ENCODE measurements at regions not wholly inside any gene's neighbourhood (a gene's known extent, or its start where the extent isn't known, plus 50 kb on each side); places are given as distances from the start of the nearest gene placed in this dataset.

DNA sequence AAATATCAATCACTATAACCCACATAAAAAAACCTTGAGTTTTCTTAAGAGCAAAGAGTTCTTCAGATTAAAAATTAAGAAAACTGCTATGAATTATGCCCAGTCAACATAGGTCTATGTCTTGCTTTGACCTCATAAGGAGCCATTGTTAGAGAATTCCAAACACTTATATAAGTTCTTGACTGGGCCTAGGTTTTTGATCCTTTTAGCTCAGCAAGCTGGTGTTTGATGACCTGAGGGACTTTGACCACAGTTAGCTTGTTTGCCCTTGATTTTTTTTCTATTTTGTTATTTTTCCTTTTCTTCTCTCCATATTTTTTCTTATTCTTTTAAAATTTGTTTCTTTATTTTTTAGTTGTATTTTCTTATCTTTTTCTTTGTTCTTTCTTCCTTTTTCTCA lies 122.3 kb downstream of the RHOU start:
- intact Hi-C loops (cut with DNase I), result no loop called here
- Histone ChIP-seq H3K4me3 (no peak overlapping the region), H3K4me1 (replicated peaks in 1 of 2) (peaks cover 0 to 5% of the 10 kb centered on the region in 2 donors), H3K27me3 (no peaks in the 10 kb centered on the region), H3K27ac (no peak overlapping the region), H3K36me3 (replicated peaks in 1 of 2) (no peaks in the 10 kb centered on the region), H3K9me3 (replicated peaks in 1 of 3) (no peaks in the 10 kb centered on the region)
- TF ChIP-seq POLR2A (IDR thresholded peaks at IDR 0.05), result no peak
- TF ChIP-seq, protein P1, sequence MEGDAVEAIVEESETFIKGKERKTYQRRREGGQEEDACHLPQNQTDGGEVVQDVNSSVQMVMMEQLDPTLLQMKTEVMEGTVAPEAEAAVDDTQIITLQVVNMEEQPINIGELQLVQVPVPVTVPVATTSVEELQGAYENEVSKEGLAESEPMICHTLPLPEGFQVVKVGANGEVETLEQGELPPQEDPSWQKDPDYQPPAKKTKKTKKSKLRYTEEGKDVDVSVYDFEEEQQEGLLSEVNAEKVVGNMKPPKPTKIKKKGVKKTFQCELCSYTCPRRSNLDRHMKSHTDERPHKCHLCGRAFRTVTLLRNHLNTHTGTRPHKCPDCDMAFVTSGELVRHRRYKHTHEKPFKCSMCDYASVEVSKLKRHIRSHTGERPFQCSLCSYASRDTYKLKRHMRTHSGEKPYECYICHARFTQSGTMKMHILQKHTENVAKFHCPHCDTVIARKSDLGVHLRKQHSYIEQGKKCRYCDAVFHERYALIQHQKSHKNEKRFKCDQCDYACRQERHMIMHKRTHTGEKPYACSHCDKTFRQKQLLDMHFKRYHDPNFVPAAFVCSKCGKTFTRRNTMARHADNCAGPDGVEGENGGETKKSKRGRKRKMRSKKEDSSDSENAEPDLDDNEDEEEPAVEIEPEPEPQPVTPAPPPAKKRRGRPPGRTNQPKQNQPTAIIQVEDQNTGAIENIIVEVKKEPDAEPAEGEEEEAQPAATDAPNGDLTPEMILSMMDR (IDR thresholded peaks at IDR 0.05), result no peak
- DNase-seq, result no peak

DNA sequence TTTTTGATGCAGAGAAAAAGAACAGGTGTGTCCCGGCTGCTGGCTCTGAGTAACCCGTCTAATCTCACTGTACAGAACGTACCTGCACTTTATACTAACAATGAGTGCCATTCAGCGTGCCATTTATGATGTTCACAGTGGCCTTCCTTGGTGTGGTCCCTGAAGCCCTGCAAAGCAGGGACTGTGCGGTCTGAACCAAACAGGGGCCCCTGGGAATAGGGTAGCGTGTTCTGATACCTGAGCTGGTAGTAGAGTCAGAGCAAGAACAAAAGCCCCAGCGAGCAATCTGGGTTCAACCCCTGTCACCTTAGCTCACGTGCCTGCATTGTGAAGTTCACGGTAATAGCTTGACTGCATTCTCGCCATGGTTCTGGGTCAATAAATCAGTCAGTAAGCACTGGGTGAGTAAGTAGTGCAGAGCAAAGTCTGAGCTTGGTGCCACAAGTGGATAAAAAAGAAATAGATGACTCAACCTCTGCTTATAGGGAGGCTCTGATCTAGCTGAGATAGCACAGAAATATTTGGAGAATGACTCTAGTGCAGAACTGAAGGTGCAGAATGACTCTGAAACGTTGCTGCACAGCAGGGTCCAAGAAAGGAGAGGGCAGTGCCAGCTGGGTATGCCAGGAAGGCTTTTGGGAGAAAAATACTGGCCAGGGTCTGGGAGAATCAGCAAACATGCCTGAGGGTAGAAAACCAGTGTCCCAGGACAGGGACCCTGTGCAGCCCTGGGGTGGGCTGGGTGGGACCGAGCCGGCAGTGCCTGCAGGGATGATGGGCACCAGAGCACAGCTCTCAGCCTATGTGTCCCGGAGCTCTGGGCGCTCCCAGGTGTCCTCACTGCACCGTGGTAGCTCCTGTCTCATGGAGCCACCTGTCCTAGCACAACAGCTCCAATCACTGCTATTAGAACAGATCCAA lies 125.9 kb downstream of the RHOU start:
- 59 to 71% (median 69%) methylated on average over 11 to 16 of the region's 16 CpGs for WGBS, 4 donors
- Histone ChIP-seq H3K9me3 (replicated peaks in 1 of 3) (no peaks in the 10 kb centered on the region), H3K36me3 (replicated peaks in 1 of 2) (no peaks in the 10 kb centered on the region), H3K27ac (peak overlapping the region in 1 of 5 donors; percentile 33), H3K4me1 (replicated peaks in 1 of 2) (peaks cover 0 to 5% of the 10 kb centered on the region in 2 donors), H3K27me3 (no peaks in the 10 kb centered on the region), H3K4me3 (no peak overlapping the region)
- intact Hi-C loops (cut with DNase I), result no loop called here
- no peak for TF ChIP-seq POLR2A (IDR thresholded peaks at IDR 0.05)
- TF ChIP-seq, protein P1 (IDR thresholded peaks at IDR 0.05), result no peak
- DNase-seq, result peak; percentile 51 to 74 (median 66)

DNA sequence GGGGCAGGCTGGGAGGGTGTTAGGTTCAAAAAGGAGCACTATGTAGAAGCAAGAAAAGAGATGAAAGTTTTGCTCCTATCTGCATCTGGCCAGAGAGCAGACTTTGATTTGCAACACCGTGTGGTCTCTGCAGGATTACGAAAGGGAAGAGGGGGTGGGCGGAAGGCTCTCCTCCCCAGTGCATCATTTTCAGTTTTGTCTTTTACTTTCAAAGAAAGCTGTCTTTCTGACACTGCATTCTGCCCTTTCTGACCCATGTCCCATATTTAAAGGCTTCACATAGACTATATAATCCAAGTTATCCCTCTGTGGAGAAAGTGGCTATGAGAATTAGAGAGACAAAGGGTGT lies 126.5 kb downstream of the RHOU start:
- DNase-seq, result no peak
- TF ChIP-seq, protein P1 (IDR thresholded peaks at IDR 0.05), result no peak
- TF ChIP-seq POLR2A (IDR thresholded peaks at IDR 0.05), result no peak
- H3K36me3 ChIP-seq (replicated peaks in 1 of 2), result no peaks in the 10 kb centered on the region
- H3K4me1 ChIP-seq (replicated peaks in 1 of 2), result peaks cover 0 to 5% of the 10 kb centered on the region in 2 donors
- no peaks in the 10 kb centered on the region for H3K9me3 ChIP-seq (replicated peaks in 1 of 3)
- 68 to 89% (median 76%) methylated on average over 3 of the region's 3 CpGs for WGBS, 4 donors
- H3K27ac ChIP-seq, result no peak overlapping the region
- no peaks in the 10 kb centered on the region for H3K27me3 ChIP-seq
- intact Hi-C loops (cut with DNase I), result no loop called here
- no peak overlapping the region for H3K4me3 ChIP-seq

DNA sequence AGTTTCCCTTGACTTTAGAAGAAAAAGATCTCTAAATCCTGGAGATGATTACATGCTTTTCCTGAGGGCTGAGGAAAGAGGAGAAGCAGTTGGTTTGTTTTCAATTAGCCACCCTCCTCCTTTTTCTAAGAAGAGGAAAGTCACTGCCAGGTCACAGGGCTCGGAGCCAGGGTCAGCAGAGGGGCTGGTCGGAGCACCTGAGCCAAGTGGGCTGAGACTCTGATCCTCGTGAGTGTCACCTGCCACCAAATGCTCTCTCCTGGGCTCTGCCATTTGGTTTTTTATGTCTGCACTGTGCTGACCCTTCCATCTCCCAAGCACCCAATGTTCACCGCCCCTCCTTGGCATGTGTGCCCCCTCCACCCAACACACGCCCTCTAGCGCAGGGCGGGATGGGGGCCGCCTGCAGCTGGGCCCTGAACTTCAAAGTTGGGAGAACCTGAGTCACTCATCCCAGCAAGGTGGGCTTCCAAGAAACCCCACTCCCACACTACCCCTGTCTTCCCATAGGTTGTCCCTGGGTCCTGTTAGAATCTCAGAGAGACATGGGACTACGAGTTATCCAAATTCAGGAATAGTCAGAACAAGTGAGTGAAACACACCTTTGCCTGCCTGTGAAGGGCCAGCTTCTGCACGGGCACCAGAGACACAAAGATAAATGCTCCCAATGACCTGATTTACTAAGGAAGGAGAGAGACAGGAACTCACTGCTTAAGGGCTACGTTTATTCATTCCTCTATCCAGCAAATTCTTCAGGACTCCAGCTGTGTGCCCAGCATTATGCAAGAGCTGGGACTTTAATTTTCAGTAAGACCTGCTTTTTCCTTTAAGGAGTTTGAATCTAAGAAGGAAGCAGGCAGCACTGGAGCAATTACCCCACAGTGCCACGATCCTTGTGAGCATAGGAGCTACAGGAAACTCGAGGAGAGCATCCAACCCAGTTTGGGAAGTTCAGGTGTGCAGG lies 127.5 kb downstream of the RHOU start:
- no peaks in the 10 kb centered on the region for H3K27me3 ChIP-seq
- no peaks in the 10 kb centered on the region for H3K9me3 ChIP-seq (replicated peaks in 1 of 3)
- WGBS, 4 donors, result 72 to 77% (median 75%) methylated on average over 11 to 13 of the region's 13 CpGs
- TF ChIP-seq, protein P1 (IDR thresholded peaks at IDR 0.05), result no peak
- TF ChIP-seq POLR2A (IDR thresholded peaks at IDR 0.05), result no peak
- no peak overlapping the region for H3K4me3 ChIP-seq
- intact Hi-C loops (cut with DNase I), result no loop called here
- no peaks in the 10 kb centered on the region for H3K36me3 ChIP-seq (replicated peaks in 1 of 2)
- no peak overlapping the region for H3K27ac ChIP-seq
- no peak for DNase-seq
- H3K4me1 ChIP-seq (replicated peaks in 1 of 2), result peaks cover 0 to 5% of the 10 kb centered on the region in 2 donors
